OCI-LY7 (cell line): ENCODE measurements at regions not wholly inside any gene's neighbourhood (a gene's known extent, or its start where the extent isn't known, plus 50 kb on each side); places are given as distances from the start of the nearest gene placed in this dataset.

ENCODE experiments used
- BruUV-seq: library from RNA; stranded (reverse); fragments of 400-500 nt; replicated peaks from 2 replicates; lab custom pipeline; 2021; lab: Mats Ljungman, UMichigan
- CTCF ChIA-PET: fragments of 300-600 bp; sonication (Branson Sonifier 250); formaldehyde crosslinking; loops from one replicate; lab custom pipeline; 2022; ENCODE audit warnings: antibody characterized with exemption; ENCODE audit not compliant: unreplicated experiment; lab: Charles Lee
- POLR2A ChIA-PET: fragments of 300-600 bp; sonication (Branson Sonifier 250); formaldehyde crosslinking; loops from one replicate; lab custom pipeline; 2022; ENCODE audit warnings: antibody characterized with exemption; lab: Charles Lee
- DNase-seq: peaks from one replicate; pipeline ENCODE4 v3.0.0-alpha.2; 2015; ENCODE audit warnings: low spot score
- H2AFZ ChIP-seq: fragments of 200-600 bp; sonication (generic), shearing (Covaris generic); 2 replicates; pipeline ENCODE4 v1.6.1; 2014; ENCODE audit warnings: mild to moderate bottlenecking, antibody characterized with exemption, low read length, moderate library complexity
- H3K27ac ChIP-seq: fragments of 200-600 bp; sonication (generic); 2 replicates; pipeline ENCODE4 v1.5.1; 2014; ENCODE audit warnings: mixed run types, low read depth, mild to moderate bottlenecking, moderate library complexity, low read length, inconsistent platforms; ENCODE audit not compliant: poor library complexity, severe bottlenecking
- H3K36me3 ChIP-seq: fragments of 200-600 bp; sonication (generic); 2 replicates; pipeline ENCODE4 v1.6.1; 2014; ENCODE audit warnings: mild to moderate bottlenecking, antibody characterized with exemption, low read length, moderate library complexity, mixed read lengths; ENCODE audit not compliant: insufficient read depth
- H3K4me1 ChIP-seq: fragments of 200-600 bp; sonication (generic); 2 replicates; pipeline ENCODE4 v1.5.1; 2014; ENCODE audit warnings: mild to moderate bottlenecking, low read length; ENCODE audit not compliant: insufficient read depth, poor library complexity, severe bottlenecking
- H3K4me2 ChIP-seq: fragments of 200-600 bp; sonication (generic); 2 replicates; pipeline ENCODE4 v1.6.1; 2014; ENCODE audit warnings: mild to moderate bottlenecking, low read length
- H3K4me3 ChIP-seq: fragments of 200-600 bp; sonication (generic); 2 replicates; pipeline ENCODE4 v1.5.1; 2014; ENCODE audit warnings: mild to moderate bottlenecking, low read depth, low read length; ENCODE audit not compliant: poor library complexity, severe bottlenecking
- H3K79me2 ChIP-seq: fragments of 200-600 bp; sonication (generic); 2 replicates; pipeline ENCODE4 v1.6.1; 2016; ENCODE audit warnings: low read depth, mild to moderate bottlenecking, low read length, moderate library complexity, mixed read lengths; ENCODE audit not compliant: insufficient read depth
- H3K9me2 ChIP-seq: fragments of 200-600 bp; sonication (generic); 2 replicates; pipeline ENCODE4 v1.6.1; 2016; ENCODE audit warnings: mild to moderate bottlenecking, low read length, mixed read lengths; ENCODE audit not compliant: insufficient read depth
- H3K9me3 ChIP-seq: fragments of 200-600 bp; sonication (generic); 2 replicates; pipeline ENCODE4 v1.6.1; 2014; ENCODE audit warnings: mild to moderate bottlenecking, mixed run types, low read length, mixed read lengths
- H4K20me1 ChIP-seq: fragments of 200-600 bp; sonication (generic); 2 replicates; pipeline ENCODE4 v1.6.1; 2014; ENCODE audit warnings: mild to moderate bottlenecking, antibody characterized with exemption, low read length, moderate library complexity, mixed read lengths; ENCODE audit not compliant: insufficient read depth
- CTCF ChIP-seq: fragments of 200-600 bp; sonication (generic); conservative IDR thresholded peaks from 2 replicates; pipeline ENCODE4 v1.5.1; 2014; ENCODE audit warnings: mild to moderate bottlenecking, antibody characterized with exemption, low read length, moderate library complexity, mixed read lengths
- EZH2phosphoT487 ChIP-seq: fragments of 200-600 bp; sonication (generic); IDR thresholded peaks from 2 replicates; pipeline ENCODE4 v1.6.1; 2018; ENCODE audit warnings: low read depth, borderline replicate concordance, mild to moderate bottlenecking, mixed run types, antibody characterized with exemption, low read length, moderate library complexity, mixed read lengths
- intact Hi-C: fragments of 100-400 bp; cut with micrococcal nuclease; formaldehyde crosslinking; loops from one replicate; pipeline ENCODE4 v1.10.0; 2022; ENCODE audit not compliant: unreplicated experiment

- H3K36me3 ChIP-seq = no peaks in the 10 kb centered on the region
- H3K4me1 ChIP-seq = no peaks in the 10 kb centered on the region
- TF ChIP-seq CTCF = no peak
- no peak for TF ChIP-seq EZH2phosphoT487
- H3K9me3 ChIP-seq = no peaks in the 10 kb centered on the region
- H2AFZ ChIP-seq = no peak overlapping the region
- H3K79me2 ChIP-seq = no peaks in the 10 kb centered on the region
- intact Hi-C loops = no loop called here
- no peak for DNase-seq
- ChIA-PET CTCF (no interaction called here), POLR2A (interaction anchor here (0.6 kb wide), 1 partner anchor 219 kb away, joined by 8 read pairs; no protein-coding TSS in a partner anchor)
- no peak overlapping the region for H3K27ac ChIP-seq
- no TSS peak for BruUV-seq
- no peaks in the 10 kb centered on the region for H4K20me1 ChIP-seq
- H3K4me3 ChIP-seq = no peak overlapping the region
- H3K4me2 ChIP-seq = no peak overlapping the region
- H3K9me2 ChIP-seq = no peaks in the 10 kb centered on the region
Observed at GRCh38 chr5:159743234-159743633, 173.0 kb upstream of the ADRA1B start.

GRCh38 chr5:159746707-159747106 is 169.6 kb upstream of the ADRA1B start:
- no peaks in the 10 kb centered on the region for H3K9me3 ChIP-seq
- H3K9me2 ChIP-seq = no peaks in the 10 kb centered on the region
- H4K20me1 ChIP-seq = no peaks in the 10 kb centered on the region
- no peak for DNase-seq
- ChIA-PET POLR2A (no interaction called here), CTCF (no interaction called here)
- H2AFZ ChIP-seq = no peak overlapping the region
- BruUV-seq = no TSS peak
- no peaks in the 10 kb centered on the region for H3K36me3 ChIP-seq
- no peak overlapping the region for H3K4me2 ChIP-seq
- no peak for TF ChIP-seq CTCF
- TF ChIP-seq EZH2phosphoT487 = no peak
- no peak overlapping the region for H3K27ac ChIP-seq
- H3K79me2 ChIP-seq = no peaks in the 10 kb centered on the region
- no peak overlapping the region for H3K4me3 ChIP-seq
- no peaks in the 10 kb centered on the region for H3K4me1 ChIP-seq
- intact Hi-C loops = no loop called here

- Histone ChIP-seq H3K36me3 (no peaks in the 10 kb centered on the region), H4K20me1 (no peaks in the 10 kb centered on the region), H3K9me2 (no peaks in the 10 kb centered on the region), H3K4me2 (no peak overlapping the region), H3K9me3 (no peaks in the 10 kb centered on the region), H3K4me1 (no peaks in the 10 kb centered on the region), H3K4me3 (no peak overlapping the region), H2AFZ (no peak overlapping the region), H3K79me2 (no peaks in the 10 kb centered on the region), H3K27ac (no peak overlapping the region)
- intact Hi-C loops = no loop called here
- POLR2A ChIA-PET = no interaction called here
- BruUV-seq = no TSS peak
- TF ChIP-seq EZH2phosphoT487 (no peak), CTCF (no peak)
- DNase-seq = no peak
- CTCF ChIA-PET = no interaction called here
Observed at GRCh38 chr5:159749146-159749545, 167.1 kb upstream of the ADRA1B start.
